GM21723 (cell line): ENCODE measurements at regions not wholly inside any gene's neighbourhood (a gene's known extent, or its start where the extent isn't known, plus 50 kb on each side); places are given as distances from the start of the nearest gene placed in this dataset.

Experiments used
- ATAC-seq: cut with Tn5 transposase; IDR thresholded peaks from one replicate; pipeline ENCODE4 v1.9.1; 2021; ENCODE audit warnings: mild to moderate bottlenecking, moderate library complexity; ENCODE audit not compliant: unreplicated experiment

GRCh38 chr20:40494248-40494647 lies 194.8 kb downstream of the MAFB start:
- no peak for ATAC-seq

- no peak for ATAC-seq
Observed at GRCh38 chr20:40493549-40493948, 195.5 kb downstream of the MAFB start.

GRCh38 chr20:40493071-40493470 lies 196.0 kb downstream of the MAFB start:
- ATAC-seq = no peak

DNA sequence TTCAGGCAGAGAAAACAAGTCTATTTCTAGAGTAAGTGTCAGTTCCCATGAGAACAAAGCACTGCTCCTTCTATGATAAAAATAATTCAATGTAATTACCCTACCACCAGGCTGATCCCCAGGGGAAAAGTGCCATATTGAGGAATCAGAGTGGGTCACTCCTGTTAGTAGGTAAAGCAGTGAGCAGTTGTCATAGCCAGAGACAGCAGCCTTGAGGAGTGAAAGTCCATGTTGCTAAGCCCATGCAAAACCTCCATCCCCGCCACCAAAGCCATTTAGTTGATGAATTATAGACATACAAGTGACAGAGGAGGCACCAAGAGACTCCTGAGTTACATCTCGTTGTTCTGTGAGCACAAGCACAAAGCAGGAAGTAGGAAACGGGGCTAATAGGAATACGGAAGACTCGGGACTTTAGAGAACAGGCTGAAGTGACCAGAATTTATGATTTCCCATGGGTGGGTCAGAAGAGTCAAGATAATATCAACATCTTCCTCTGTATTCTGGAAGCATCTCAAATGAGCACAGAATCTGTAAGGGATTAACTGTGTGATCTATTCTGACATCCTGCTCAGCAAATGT lies 197.9 kb downstream of the MAFB start:
- no peak for ATAC-seq

- no peak for ATAC-seq
Observed at GRCh38 chr20:40489886-40490285, 199.2 kb downstream of the MAFB start.

- no peak for ATAC-seq
Observed at GRCh38 chr20:40488401-40488800, 200.6 kb downstream of the MAFB start.

GRCh38 chr20:40486297-40486696 lies 202.7 kb downstream of the MAFB start:
- ATAC-seq = no peak

DNA sequence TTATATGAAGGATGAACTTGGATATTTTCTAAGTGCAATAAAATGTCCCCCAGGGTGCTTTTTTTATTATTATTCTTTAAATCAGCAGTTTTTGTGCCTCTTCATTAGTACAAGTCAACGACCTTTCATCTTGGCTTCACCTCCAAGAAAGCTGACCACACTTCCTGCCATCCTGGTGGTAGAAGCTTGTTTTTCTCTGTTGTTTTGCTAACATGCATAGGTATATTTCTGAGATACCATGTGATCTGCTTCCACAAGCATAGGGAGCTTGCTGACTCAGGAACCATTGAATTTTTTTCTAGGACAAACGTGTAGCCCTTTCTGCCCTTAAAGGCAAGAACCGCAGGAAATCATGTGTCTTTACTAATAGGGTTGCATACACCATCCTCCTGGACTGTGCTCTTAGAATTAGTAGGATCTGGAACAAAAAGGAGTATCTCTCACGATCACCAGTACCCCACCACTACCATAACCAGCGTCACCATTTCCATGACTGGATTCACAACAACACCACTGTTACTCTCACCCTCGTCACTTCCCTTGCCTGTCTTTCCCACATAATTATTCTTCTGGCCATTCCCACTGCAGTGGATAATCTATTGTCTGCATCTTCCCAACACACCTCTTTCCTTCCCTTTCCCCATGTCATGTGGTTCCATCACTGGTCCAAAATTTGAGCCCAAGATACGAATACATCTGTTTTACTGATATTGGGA lies 207.1 kb downstream of the MAFB start:
- ATAC-seq = no peak

GRCh38 chr20:40481337-40481736 lies 207.7 kb downstream of the MAFB start:
- ATAC-seq = no peak

DNA sequence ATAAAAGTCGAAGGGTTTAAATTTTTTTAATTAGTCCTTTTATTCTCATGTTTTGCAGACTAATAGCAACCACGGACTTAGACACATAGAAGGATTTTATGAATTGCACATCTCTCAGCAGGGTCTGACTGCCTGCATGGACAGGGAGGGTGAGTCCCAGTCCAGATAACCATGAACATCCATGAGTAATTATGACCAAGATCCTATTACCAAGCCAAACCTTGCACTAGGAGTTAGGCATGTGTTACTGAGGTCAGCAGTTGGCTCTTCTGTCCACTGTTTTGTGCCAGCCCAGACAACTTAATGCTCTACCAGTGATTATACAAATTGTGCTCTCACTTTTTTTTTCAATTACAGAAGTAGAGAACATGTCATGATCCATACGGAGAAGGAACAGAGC lies 211.2 kb downstream of the MAFB start:
- no peak for ATAC-seq

DNA sequence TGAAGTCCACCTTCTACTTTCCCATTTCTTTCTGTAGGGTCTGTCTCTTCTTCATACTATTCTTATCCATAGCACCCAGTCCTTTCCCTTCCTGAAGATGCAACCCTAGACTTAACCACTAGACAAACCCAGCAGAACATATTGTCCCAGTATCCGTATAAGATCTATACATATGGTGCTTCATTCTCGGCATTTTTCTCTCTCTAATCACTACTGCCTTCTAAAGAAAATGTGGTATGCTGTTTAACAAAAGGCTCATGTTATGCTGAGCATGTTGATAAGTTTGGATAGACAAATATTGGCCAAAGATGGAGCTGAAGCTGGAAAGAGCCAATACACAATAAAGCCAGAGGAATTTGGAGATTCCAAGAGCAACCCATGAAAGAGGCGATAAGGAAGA lies 212.6 kb downstream of the MAFB start:
- ATAC-seq = no peak

GRCh38 chr20:40472905-40473304 lies 216.1 kb downstream of the MAFB start:
- no peak for ATAC-seq

DNA sequence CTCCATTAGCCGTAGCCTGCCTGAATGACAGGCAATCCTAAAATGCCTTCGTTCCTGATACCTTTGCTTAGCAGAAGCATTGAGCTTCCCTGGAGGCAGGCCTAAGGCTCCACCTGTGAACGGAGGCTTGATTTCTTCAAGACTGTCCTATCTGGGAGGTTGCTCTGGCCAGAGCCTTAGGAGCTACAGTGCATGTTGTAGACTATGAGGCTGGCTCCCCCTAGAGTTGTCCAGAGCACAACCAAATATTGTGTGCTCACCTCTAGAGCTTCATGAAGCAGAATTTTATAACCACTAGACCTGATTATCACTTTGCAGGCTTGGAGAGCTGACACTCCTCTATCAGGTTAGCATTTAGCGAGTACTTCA lies 217.8 kb downstream of the MAFB start:
- no peak for ATAC-seq

- no peak for ATAC-seq
Observed at GRCh38 chr20:40470445-40471260, 218.4 kb downstream of the MAFB start.

DNA sequence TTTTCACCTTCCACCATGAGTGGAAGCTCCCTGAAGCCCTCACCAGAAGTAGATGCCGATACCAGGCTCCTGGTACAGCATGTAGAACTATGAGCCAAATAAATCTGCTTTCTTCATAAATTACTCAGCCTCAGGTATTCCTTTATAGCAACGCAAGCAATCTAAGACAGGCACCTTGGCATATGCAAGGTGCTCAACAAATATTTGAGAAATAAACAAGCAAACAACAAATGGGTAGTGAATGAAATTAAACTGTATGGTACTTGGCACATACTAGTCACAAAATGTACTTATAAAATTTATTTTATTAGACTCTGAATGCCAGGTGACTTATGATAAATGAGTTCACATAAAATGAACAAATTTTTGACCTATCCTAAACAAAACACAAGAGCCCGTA lies 220.3 kb downstream of the MAFB start:
- no peak for ATAC-seq

GRCh38 chr20:40467703-40468411 lies 221.2 kb downstream of the MAFB start:
- no peak for ATAC-seq

DNA sequence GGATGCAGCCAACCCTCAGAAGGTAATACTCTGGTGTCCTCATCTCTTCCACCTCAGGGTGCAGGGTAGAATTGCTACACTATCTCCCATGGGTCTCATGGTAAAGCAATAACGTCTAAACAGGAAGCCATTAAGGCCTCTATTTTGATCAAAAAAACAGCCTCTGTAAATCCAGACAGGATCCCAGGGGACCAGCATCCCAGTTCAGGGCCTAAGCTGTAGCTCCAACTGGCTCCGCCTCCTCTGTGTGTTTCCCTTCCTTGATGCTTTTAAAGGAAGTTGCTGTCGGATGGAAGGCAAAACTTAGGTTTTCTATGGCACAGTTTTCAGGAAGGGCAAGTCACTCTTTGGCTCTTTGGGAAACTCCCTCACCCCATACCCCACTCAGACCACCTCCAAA lies 222.0 kb downstream of the MAFB start:
- no peak for ATAC-seq

DNA sequence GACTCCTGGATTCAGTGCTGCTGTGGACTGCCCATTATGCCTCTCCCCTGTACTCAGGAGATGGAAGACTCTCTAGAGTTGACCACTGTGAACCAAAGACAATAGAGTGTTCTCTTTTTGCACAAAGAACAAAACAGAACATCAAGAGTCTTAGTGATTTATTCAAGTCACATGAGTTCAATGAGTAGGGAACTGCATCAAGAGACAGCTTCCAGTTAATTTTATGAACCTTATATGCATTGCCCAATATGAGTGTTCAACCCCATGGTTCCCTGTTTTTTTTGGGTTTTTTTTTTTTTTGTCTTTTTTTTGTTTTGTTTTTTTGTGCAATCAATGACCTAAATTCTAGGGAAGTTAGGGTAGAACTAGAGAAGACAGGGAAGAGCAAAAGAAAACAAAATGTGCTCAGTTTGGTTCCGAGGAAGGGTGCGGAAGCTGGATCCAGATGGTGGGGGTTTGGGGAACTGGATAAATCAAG lies 224.3 kb downstream of the MAFB start:
- ATAC-seq = no peak

DNA sequence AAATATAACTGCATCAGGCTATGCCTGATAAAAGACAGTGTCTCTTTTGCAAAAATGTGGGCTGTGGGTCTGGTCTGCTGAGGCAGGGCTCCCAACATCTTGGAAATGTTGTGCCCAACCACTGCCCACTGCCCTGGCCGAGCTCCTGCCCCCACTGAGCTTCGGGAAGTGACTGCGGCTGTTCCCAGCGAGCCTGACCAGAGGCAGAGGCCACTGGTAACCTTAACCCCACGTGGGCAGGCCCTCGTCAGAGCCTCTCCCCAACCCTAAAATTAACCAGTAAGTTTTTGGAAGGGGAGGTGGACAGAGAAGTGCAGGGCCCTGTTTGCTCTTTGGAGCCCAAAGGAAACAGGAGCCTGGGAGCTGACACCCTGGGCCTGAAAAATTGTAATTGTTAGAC lies 225.9 kb downstream of the MAFB start:
- ATAC-seq = no peak

GRCh38 chr20:40462566-40462965 lies 226.5 kb downstream of the MAFB start:
- ATAC-seq = no peak

GRCh38 chr20:40459299-40459698 lies 229.7 kb downstream of the MAFB start:
- no peak for ATAC-seq
